ENCODE measurements at regions not wholly inside any gene's neighbourhood (a gene's known extent, or its start where the extent isn't known, plus 50 kb on each side); places are given as distances from the start of the nearest gene placed in this dataset.
"Not testable (repeated sequence)": the region's sequence is repeated elsewhere in the genome, so short reads cannot be mapped to it uniquely, and the experiment has no call there.

DNA sequence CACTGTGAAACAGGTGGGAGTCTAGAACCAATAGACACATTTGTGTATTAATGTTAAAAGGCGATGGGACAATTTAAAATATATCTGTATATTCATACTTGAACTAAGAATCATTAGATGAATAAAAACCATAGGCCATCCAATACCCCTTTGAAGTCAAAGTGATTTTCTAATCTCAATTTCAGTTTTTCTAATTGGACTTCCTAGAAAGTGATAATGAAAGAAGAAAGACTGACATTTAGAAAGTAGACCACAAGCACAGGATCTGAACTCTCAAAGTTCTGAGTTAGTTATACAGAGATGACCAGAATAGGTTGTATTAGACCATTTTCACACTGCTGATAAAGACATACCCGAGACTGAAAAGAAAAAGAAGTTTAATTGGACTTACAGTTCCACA lies 412.8 kb upstream of the PIK3R1 start:
- no peak for DNase-seq (ENCODE audit: low read depth)
- TF ChIP-seq, protein P1, sequence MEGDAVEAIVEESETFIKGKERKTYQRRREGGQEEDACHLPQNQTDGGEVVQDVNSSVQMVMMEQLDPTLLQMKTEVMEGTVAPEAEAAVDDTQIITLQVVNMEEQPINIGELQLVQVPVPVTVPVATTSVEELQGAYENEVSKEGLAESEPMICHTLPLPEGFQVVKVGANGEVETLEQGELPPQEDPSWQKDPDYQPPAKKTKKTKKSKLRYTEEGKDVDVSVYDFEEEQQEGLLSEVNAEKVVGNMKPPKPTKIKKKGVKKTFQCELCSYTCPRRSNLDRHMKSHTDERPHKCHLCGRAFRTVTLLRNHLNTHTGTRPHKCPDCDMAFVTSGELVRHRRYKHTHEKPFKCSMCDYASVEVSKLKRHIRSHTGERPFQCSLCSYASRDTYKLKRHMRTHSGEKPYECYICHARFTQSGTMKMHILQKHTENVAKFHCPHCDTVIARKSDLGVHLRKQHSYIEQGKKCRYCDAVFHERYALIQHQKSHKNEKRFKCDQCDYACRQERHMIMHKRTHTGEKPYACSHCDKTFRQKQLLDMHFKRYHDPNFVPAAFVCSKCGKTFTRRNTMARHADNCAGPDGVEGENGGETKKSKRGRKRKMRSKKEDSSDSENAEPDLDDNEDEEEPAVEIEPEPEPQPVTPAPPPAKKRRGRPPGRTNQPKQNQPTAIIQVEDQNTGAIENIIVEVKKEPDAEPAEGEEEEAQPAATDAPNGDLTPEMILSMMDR (IDR thresholded peaks at IDR 0.05; ENCODE audit: control insufficient read depth, insufficient read depth, low read depth, low read length, missing control alignments) = no peak
- no peak overlapping the region for H3K4me3 ChIP-seq (ENCODE audit: control insufficient read depth, low read depth, low read length)

DNA sequence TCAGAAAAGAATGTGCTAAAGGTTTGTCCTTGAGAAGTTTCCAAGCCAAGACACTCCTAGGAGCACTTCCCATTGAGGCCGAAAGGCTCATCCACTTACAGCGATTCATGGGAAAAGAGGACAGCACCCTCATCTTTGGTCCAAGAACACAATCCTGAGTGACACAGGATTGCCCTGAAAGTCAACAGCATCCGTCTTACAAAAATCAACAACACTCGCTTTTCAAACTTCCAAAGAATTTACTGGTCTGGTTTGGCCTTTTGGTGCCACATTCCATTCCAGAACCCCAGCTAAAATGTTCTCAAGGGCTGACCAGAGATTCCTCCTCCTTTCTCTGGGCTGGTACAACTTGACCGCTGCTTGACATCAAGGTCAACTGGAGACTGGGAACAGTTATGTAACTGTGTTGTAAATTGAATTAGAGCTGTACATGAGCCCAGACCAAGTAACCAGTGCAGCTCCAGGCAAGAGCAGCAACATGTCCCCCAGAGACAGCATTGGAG lies 415.8 kb upstream of the PIK3R1 start:
- TF ChIP-seq, protein P1 (IDR thresholded peaks at IDR 0.05; ENCODE audit: control insufficient read depth, insufficient read depth, low read depth, low read length, missing control alignments) = no peak
- H3K4me3 ChIP-seq (ENCODE audit: control insufficient read depth, low read depth, low read length) = no peak overlapping the region
- peak; percentile 51 for DNase-seq (ENCODE audit: low read depth)

DNA sequence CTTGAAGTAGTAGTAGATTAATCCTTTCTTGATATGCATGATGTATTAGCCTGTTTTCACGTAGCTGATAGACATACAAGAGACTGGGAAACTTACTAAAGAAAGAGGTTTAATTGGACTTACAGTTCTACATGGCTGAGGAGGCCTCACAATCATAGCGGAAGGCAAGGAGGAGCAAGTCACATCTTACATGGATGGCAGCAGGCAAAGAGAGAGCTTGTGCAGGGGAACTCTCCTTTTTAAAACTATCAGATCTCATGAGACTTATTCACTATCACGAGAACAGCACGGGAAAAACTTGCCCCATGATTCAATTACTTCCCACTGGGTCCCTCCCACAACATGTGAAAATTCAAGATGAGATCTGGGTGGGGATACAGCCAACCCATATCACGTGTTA lies 417.1 kb upstream of the PIK3R1 start:
- not testable (repeated sequence) for DNase-seq (ENCODE audit: low read depth); H3K4me3 ChIP-seq (ENCODE audit: control insufficient read depth, low read depth, low read length)

DNA sequence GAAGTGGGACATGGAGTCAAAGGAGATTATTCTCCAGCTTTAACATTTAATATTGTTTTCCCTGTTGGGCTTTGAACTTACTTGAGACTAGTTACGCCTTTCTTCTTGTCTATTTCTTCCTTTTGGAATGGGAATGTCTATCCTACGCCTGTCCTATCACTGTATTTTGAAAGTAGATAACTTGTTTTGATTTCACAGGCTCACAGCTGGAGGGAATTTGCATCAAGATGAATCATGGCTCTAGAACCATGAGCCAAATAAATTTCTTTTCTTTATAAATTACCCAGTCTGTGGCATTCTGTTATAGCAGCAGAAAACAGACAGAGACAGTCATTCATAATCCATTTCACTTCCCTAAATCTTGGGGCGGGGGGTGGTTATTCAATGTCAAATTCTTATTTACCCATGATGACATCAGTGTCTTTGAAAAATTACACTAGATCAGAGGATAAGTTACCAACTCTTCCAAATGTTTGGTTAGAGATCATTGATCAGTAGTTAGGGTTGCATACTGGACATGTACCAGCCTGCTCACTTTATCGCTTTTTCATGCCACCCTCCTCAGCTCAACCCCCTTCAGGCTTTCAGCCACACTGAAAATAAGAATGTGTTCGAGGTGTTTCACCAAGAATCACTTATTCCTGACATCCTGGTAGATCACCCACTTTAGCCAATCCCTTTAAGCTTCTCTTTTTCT lies 419.6 kb upstream of the PIK3R1 start:
- DNase-seq (ENCODE audit: low read depth) = no peak
- TF ChIP-seq, protein P1 (IDR thresholded peaks at IDR 0.05; ENCODE audit: control insufficient read depth, insufficient read depth, low read depth, low read length, missing control alignments) = no peak

DNA sequence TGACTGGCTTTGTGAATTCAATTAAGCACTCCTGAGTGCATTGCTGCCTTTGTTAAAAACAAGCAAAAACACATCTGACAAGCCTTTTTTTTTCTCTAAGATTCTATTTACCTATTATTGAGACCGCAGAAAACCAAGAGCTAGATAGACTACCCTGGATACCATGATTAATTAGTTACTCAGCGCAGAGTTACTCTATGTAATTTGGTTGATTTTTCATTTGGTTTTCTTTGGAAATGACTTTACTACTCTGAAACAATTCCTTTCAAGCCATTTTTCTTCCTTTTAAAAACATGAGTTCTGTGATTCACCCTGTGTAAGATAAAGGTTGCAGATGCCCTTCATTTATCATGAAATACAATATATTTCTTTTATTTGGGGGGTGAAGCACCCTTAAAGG lies 421.6 kb upstream of the PIK3R1 start:
- TF ChIP-seq, protein P1 (IDR thresholded peaks at IDR 0.05; ENCODE audit: control insufficient read depth, insufficient read depth, low read depth, low read length, missing control alignments) = no peak
- DNase-seq (ENCODE audit: low read depth) = no peak
- no peak overlapping the region for H3K4me3 ChIP-seq (ENCODE audit: control insufficient read depth, low read depth, low read length)

More for the DNA sequence above, 419.6 kb upstream of the PIK3R1 start:
- H3K4me3 ChIP-seq (ENCODE audit: control insufficient read depth, low read depth, low read length) = no peak overlapping the region

DNA sequence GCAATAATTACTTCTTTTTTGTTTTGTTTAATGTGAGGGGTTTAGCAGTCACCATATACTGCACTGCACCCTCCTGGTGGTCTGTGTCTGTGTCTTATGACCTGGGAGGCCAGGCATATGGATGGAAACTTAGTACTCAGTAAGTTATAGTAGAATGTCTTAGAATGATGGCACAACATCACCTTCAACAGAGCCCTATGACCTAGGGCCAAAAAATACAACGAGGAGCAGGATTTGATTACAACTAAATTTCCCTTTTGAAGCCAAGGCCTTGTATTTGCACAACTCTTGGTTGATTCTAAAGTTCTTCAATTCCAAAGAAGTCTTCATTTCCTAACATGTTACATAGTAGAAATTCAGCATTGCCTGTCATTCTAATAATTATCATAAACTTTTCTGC lies 422.1 kb upstream of the PIK3R1 start:
- no peak overlapping the region for H3K4me3 ChIP-seq (ENCODE audit: control insufficient read depth, low read depth, low read length)
- TF ChIP-seq, protein P1 (IDR thresholded peaks at IDR 0.05; ENCODE audit: control insufficient read depth, insufficient read depth, low read depth, low read length, missing control alignments) = no peak
- no peak for DNase-seq (ENCODE audit: low read depth)

DNA sequence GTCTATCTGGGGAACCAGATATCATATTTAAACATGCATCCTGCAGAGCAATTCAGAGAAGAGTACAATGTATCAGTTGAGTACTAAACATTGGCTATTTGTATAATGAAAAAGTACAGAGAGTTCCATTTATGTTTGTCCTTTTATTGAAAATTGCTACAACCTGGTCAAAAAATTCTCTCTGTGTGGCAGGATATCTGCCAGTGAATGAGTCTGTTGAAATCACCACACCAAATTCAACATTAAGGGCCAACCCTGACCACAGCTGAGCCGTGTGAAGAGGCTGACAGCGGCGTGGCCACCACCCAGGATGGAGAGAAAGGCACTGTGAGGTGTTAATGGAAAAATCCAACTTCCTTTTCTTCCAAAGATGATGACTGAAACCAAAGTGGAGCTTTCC lies 422.7 kb upstream of the PIK3R1 start:
- TF ChIP-seq, protein P1 (IDR thresholded peaks at IDR 0.05; ENCODE audit: control insufficient read depth, insufficient read depth, low read depth, low read length, missing control alignments) = no peak
- H3K4me3 ChIP-seq (ENCODE audit: control insufficient read depth, low read depth, low read length) = no peak overlapping the region
- DNase-seq (ENCODE audit: low read depth) = no peak

All from AG09309 (cell line).